ENCODE measurements at regions not wholly inside any gene's neighbourhood (a gene's known extent, or its start where the extent isn't known, plus 50 kb on each side); places are given as distances from the start of the nearest gene placed in this dataset.

DNA sequence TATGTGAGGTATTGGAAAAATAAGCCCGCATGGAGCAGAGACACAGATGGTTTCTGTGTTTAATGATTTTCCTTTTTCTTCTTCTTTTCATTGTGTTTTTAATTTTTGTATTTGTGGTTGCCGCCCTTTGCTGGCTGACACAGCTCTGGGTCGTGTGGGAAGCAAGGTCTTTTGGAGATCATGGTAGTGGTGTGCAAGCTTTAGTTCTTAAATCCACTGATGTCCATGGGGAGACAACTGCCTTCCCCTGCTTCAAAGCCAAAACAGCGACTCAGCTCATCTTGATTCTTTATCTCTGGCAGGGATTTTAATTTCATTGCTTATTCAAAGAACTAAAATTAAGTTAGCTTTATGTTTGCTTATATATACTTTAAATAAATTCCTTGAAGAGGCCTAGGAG is 711.3 kb upstream of the SGCG start:
- Histone ChIP-seq H3K4me2 (ENCODE audit: low read depth, low read length) (no peak overlapping the region), H4K20me1 (ENCODE audit: insufficient read depth, low read length) (no peaks in the 10 kb centered on the region), H2BK120ac (ENCODE audit: low read depth, low read length) (no peak overlapping the region), H3K4ac (ENCODE audit: low read depth, low read length) (no peak overlapping the region), H3K18ac (ENCODE audit: low read depth, low read length) (no peak overlapping the region), H3K9me1 (ENCODE audit: insufficient read depth, low read length) (no peaks in the 10 kb centered on the region), H3K56ac (ENCODE audit: extremely low read depth, insufficient read depth, low read length) (no peak overlapping the region), H2BK5ac (ENCODE audit: low read depth, low read length, poor library complexity, severe bottlenecking) (no peak overlapping the region), H2AFZ (replicated peaks; ENCODE audit: low read length, poor library complexity) (no peak overlapping the region), H3K27me3 (ENCODE audit: control insufficient read depth, insufficient read depth, low read length) (no peaks in the 10 kb centered on the region), H3K36me3 (ENCODE audit: control insufficient read depth, insufficient read depth, low read length) (no peaks in the 10 kb centered on the region), H4K8ac (ENCODE audit: low read depth in 2 of 2, low read length in 2 of 2) (no peak overlapping the region), H3K23ac (ENCODE audit: low read depth, low read length) (no peak overlapping the region), H3K9ac (ENCODE audit: low read depth, low read length) (no peak overlapping the region), H2AK9ac (replicated peaks; ENCODE audit: low read depth, low read length, poor library complexity) (no peak overlapping the region), H3K4me1 (ENCODE audit: control insufficient read depth, insufficient read depth, low read length) (no peaks in the 10 kb centered on the region), H3K9me3 (ENCODE audit: control insufficient read depth, insufficient read depth, low read length) (peaks cover 2% of the 10 kb centered on the region), H2BK20ac (ENCODE audit: low read depth, low read length) (no peak overlapping the region), H4K5ac (ENCODE audit: low read depth, low read length) (no peak overlapping the region), H2BK15ac (ENCODE audit: low read depth, low read length) (no peak overlapping the region), H3K14ac (replicated peaks; ENCODE audit: low read depth, low read length) (no peak overlapping the region), H2AK5ac (ENCODE audit: low read depth, low read length) (no peak overlapping the region), H3K4me3 (ENCODE audit: insufficient read depth, low read depth, low read length) (no peak overlapping the region), H4K91ac (ENCODE audit: insufficient read depth, low read depth, low read length) (no peak overlapping the region), H3K27ac (ENCODE audit: insufficient read depth, low read length) (no peak overlapping the region), H3K79me1 (ENCODE audit: low read depth in 1 of 2, low read length in 2 of 2) (no peaks in the 10 kb centered on the region)
- ATAC-seq (ENCODE audit: low read depth) = no peak
- CTCF ChIA-PET = no interaction called here
- in situ Hi-C loops (cut with MboI; ENCODE audit: low sequenced_read_pairs) = no loop called here
- DNase-seq = no peak
- TF ChIP-seq RCOR1 (IDR thresholded peaks at IDR 0.05; ENCODE audit: insufficient replicate concordance, low read length) (no peak), SMC3 (IDR thresholded peaks at IDR 0.05; ENCODE audit: low read depth, low read length) (no peak), NFE2L2 (IDR thresholded peaks at IDR 0.05; ENCODE audit: low read depth, low read length) (no peak), FOS (IDR thresholded peaks at IDR 0.05; ENCODE audit: low read depth, low read length) (no peak), MXI1 (IDR thresholded peaks at IDR 0.05; ENCODE audit: borderline replicate concordance, low read depth, low read length) (no peak), MAZ (IDR thresholded peaks at IDR 0.05; ENCODE audit: borderline replicate concordance, low read depth, low read length) (no peak), BHLHE40 (IDR thresholded peaks at IDR 0.05; ENCODE audit: low read depth, low read length) (no peak), POLR2A (IDR thresholded peaks at IDR 0.05; ENCODE audit: low read depth, low read length) (no peak), RFX5 (IDR thresholded peaks at IDR 0.05; ENCODE audit: low read depth, low read length) (no peak), CHD1 (IDR thresholded peaks at IDR 0.05; ENCODE audit: low read depth, low read length) (no peak), MAFK (IDR thresholded peaks at IDR 0.05; ENCODE audit: low read depth, low read length) (no peak), CEBPB (IDR thresholded peaks at IDR 0.05; ENCODE audit: low read depth, low read length) (no peak), RAD21 (IDR thresholded peaks at IDR 0.05; ENCODE audit: low read length) (no peak)
- TF ChIP-seq, protein P1, sequence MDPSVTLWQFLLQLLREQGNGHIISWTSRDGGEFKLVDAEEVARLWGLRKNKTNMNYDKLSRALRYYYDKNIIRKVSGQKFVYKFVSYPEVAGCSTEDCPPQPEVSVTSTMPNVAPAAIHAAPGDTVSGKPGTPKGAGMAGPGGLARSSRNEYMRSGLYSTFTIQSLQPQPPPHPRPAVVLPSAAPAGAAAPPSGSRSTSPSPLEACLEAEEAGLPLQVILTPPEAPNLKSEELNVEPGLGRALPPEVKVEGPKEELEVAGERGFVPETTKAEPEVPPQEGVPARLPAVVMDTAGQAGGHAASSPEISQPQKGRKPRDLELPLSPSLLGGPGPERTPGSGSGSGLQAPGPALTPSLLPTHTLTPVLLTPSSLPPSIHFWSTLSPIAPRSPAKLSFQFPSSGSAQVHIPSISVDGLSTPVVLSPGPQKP (IDR thresholded peaks at IDR 0.05; ENCODE audit: borderline replicate concordance, low read depth, low read length) = no peak
- TF ChIP-seq, protein P2, sequence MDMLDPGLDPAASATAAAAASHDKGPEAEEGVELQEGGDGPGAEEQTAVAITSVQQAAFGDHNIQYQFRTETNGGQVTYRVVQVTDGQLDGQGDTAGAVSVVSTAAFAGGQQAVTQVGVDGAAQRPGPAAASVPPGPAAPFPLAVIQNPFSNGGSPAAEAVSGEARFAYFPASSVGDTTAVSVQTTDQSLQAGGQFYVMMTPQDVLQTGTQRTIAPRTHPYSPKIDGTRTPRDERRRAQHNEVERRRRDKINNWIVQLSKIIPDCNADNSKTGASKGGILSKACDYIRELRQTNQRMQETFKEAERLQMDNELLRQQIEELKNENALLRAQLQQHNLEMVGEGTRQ (IDR thresholded peaks at IDR 0.05; ENCODE audit: low read depth, low read length) = no peak
- TF ChIP-seq, protein P3, sequence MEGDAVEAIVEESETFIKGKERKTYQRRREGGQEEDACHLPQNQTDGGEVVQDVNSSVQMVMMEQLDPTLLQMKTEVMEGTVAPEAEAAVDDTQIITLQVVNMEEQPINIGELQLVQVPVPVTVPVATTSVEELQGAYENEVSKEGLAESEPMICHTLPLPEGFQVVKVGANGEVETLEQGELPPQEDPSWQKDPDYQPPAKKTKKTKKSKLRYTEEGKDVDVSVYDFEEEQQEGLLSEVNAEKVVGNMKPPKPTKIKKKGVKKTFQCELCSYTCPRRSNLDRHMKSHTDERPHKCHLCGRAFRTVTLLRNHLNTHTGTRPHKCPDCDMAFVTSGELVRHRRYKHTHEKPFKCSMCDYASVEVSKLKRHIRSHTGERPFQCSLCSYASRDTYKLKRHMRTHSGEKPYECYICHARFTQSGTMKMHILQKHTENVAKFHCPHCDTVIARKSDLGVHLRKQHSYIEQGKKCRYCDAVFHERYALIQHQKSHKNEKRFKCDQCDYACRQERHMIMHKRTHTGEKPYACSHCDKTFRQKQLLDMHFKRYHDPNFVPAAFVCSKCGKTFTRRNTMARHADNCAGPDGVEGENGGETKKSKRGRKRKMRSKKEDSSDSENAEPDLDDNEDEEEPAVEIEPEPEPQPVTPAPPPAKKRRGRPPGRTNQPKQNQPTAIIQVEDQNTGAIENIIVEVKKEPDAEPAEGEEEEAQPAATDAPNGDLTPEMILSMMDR (conservative IDR thresholded peaks at IDR 0.05; ENCODE audit: low read depth, low read length) = no peak
- WGBS, 2 experiments (ENCODE audit: extremely low coverage in 2 of 2, insufficient read length in 1 of 2) = no CpG with 5 or more reads among the region's 4 CpGs
- BruUV-seq (replicated peaks) = no TSS peak
- intact Hi-C loops (cut with micrococcal nuclease) = no loop called here
- POLR2A ChIA-PET (ENCODE audit: unreplicated experiment) = interaction anchor here (0.6 kb wide), 1 partner anchor 28 kb away, joined by 3 read pairs; no protein-coding TSS in a partner anchor
- dilution Hi-C loops (cut with HindIII; ENCODE audit: low sequenced_read_pairs, unreplicated experiment) = no loop called here
